ENCODE measurements at regions not wholly inside any gene's neighbourhood (a gene's known extent, or its start where the extent isn't known, plus 50 kb on each side); places are given as distances from the start of the nearest gene placed in this dataset.

GRCh38 chr2:496729-497128 is 180.5 kb downstream of the TMEM18 start:
- DNase-seq (ENCODE audit: low read depth, low spot score), result no peak
- CTCF ChIA-PET, result no interaction called here
- no peak overlapping the region for H3K4me3 ChIP-seq (replicated peaks in 1 of 3; ENCODE audit: insufficient read depth in 1 of 3, low read depth in 1 of 3, low read length in 3 of 3)
- no peaks in the 10 kb centered on the region for H3K79me2 ChIP-seq (ENCODE audit: control insufficient read depth, insufficient read depth, low read length)
- H3K36me3 ChIP-seq (ENCODE audit: control insufficient read depth in 2 of 2, extremely low read depth in 1 of 2, insufficient read depth in 2 of 2, low read length in 2 of 2), result no peaks in the 10 kb centered on the region
- TF ChIP-seq MYC (IDR thresholded peaks at IDR 0.05; ENCODE audit: low read depth, low read length) (no peak), GATA2 (IDR thresholded peaks at IDR 0.05; ENCODE audit: insufficient read depth, insufficient read length, low read depth, low read length) (no peak), CTCF (IDR thresholded peaks at IDR 0.05; ENCODE audit: extremely low read depth in 1 of 2, insufficient read depth in 1 of 2, low read depth in 1 of 2, low read length in 2 of 2) (no peak)
- TF ChIP-seq, protein P1, sequence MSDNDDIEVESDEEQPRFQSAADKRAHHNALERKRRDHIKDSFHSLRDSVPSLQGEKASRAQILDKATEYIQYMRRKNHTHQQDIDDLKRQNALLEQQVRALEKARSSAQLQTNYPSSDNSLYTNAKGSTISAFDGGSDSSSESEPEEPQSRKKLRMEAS (IDR thresholded peaks at IDR 0.05; ENCODE audit: insufficient read depth, insufficient read length), result no peak
- no peak for FAIRE-seq
- peaks cover 4% of the 10 kb centered on the region for H3K9me3 ChIP-seq (replicated peaks; ENCODE audit: control insufficient read depth, insufficient read depth, low read length)
- H3K4me1 ChIP-seq (ENCODE audit: control insufficient read depth, extremely low read depth, insufficient read depth, low read length), result no peaks in the 10 kb centered on the region
- no peaks in the 10 kb centered on the region for H3K27me3 ChIP-seq (ENCODE audit: control insufficient read depth in 2 of 2, insufficient read depth in 2 of 2, low read length in 2 of 2)
- no peaks in the 10 kb centered on the region for H3K9me1 ChIP-seq (replicated peaks; ENCODE audit: control insufficient read depth, extremely low read depth, insufficient read depth, low read length)
- H3K27ac ChIP-seq (ENCODE audit: insufficient read depth, low read depth, low read length), result no peak overlapping the region
- dilution Hi-C loops (cut with MboI; ENCODE audit: extremely low pct_ligation_motif_present, low sequenced_read_pairs) (no loop called here), intact Hi-C loops (cut with micrococcal nuclease) (no loop called here)
- H2AFZ ChIP-seq (ENCODE audit: low read depth, low read length), result no peak overlapping the region
- no peaks in the 10 kb centered on the region for H4K20me1 ChIP-seq (replicated peaks; ENCODE audit: control insufficient read depth, extremely low read depth, insufficient read depth, low read length)
- POLR2A ChIA-PET, result no interaction called here
- no peak overlapping the region for H3K4me2 ChIP-seq (ENCODE audit: insufficient read depth, low read length)
- BruUV-seq (replicated peaks), result no TSS peak
- H3K9ac ChIP-seq (replicated peaks; ENCODE audit: extremely low read depth, insufficient read depth, low read length), result no peak overlapping the region

DNA sequence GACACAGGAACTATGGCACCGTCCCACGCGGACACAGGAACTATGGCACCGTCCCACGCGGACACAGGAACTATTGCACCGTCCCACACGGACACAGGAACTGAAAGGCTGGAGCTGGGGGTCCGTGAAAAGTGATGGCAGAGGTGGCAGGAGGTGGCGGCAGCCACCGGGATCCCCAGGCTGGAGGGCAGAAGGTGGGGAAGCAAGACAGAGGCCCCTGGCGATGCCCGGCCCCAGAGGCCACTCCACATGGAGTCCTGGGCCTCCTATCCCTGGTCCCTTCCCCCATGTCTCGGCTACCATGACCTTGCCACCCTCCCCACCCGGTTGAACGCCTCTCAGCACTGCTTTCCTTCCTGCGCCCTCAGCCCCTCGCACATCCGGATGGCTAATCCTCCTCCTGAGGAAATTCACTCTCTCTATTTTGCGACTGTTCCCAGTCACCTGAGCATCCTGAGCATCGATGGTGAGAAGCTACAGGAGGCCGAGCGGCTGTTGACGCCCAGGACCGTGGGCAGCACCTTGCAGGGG is 181.4 kb downstream of the TMEM18 start:
- intact Hi-C loops (cut with micrococcal nuclease), result no loop called here
- H3K9me1 ChIP-seq (replicated peaks; ENCODE audit: control insufficient read depth, extremely low read depth, insufficient read depth, low read length), result no peaks in the 10 kb centered on the region
- POLR2A ChIA-PET, result no interaction called here
- H3K4me3 ChIP-seq (replicated peaks in 1 of 3; ENCODE audit: insufficient read depth in 1 of 3, low read depth in 1 of 3, low read length in 3 of 3), result no peak overlapping the region
- no peak overlapping the region for H2AFZ ChIP-seq (ENCODE audit: low read depth, low read length)
- no peaks in the 10 kb centered on the region for H4K20me1 ChIP-seq (replicated peaks; ENCODE audit: control insufficient read depth, extremely low read depth, insufficient read depth, low read length)
- no peaks in the 10 kb centered on the region for H3K36me3 ChIP-seq (ENCODE audit: control insufficient read depth in 2 of 2, extremely low read depth in 1 of 2, insufficient read depth in 2 of 2, low read length in 2 of 2)
- DNase-seq (ENCODE audit: low read depth, low spot score) (no peak), FAIRE-seq (no peak)
- H3K27ac ChIP-seq (ENCODE audit: insufficient read depth, low read depth, low read length), result no peak overlapping the region
- CTCF ChIA-PET, result no interaction called here
- no TSS peak for BruUV-seq (replicated peaks)
- H3K27me3 ChIP-seq (ENCODE audit: control insufficient read depth in 2 of 2, insufficient read depth in 2 of 2, low read length in 2 of 2), result no peaks in the 10 kb centered on the region
- no peak overlapping the region for H3K4me2 ChIP-seq (ENCODE audit: insufficient read depth, low read length)
- dilution Hi-C loops (cut with MboI; ENCODE audit: extremely low pct_ligation_motif_present, low sequenced_read_pairs), result no loop called here
- TF ChIP-seq EZH2 (IDR thresholded peaks at IDR 0.05; ENCODE audit: borderline replicate concordance, low read depth, low read length, severe bottlenecking), result no peak
- no peak for TF ChIP-seq POLR2AphosphoS5 (IDR thresholded peaks at IDR 0.05; ENCODE audit: insufficient read depth, low read depth, low read length)
- TF ChIP-seq POLR2A (IDR thresholded peaks at IDR 0.05; ENCODE audit: low read depth, low read length), result no peak
- no peak for TF ChIP-seq GATA2 (IDR thresholded peaks at IDR 0.05; ENCODE audit: insufficient read depth, insufficient read length, low read depth, low read length)
- TF ChIP-seq FOS (IDR thresholded peaks at IDR 0.05; ENCODE audit: borderline replicate concordance, insufficient read depth, low read length), result no peak
- TF ChIP-seq, protein P1 (IDR thresholded peaks at IDR 0.05; ENCODE audit: insufficient read depth, insufficient read length), result no peak
- TF ChIP-seq JUN (IDR thresholded peaks at IDR 0.05; ENCODE audit: borderline replicate concordance, insufficient read depth, insufficient read length, low read depth), result no peak
- TF ChIP-seq MYC (IDR thresholded peaks at IDR 0.05; ENCODE audit: low read depth, low read length), result no peak
- no peak for TF ChIP-seq CTCF (IDR thresholded peaks at IDR 0.05; ENCODE audit: extremely low read depth in 1 of 2, insufficient read depth in 1 of 2, low read depth in 1 of 2, low read length in 2 of 2)
- H3K9ac ChIP-seq (replicated peaks; ENCODE audit: extremely low read depth, insufficient read depth, low read length), result no peak overlapping the region
- H3K79me2 ChIP-seq (ENCODE audit: control insufficient read depth, insufficient read depth, low read length), result no peaks in the 10 kb centered on the region
- peaks cover 2% of the 10 kb centered on the region for H3K9me3 ChIP-seq (replicated peaks; ENCODE audit: control insufficient read depth, insufficient read depth, low read length)
- no peaks in the 10 kb centered on the region for H3K4me1 ChIP-seq (ENCODE audit: control insufficient read depth, extremely low read depth, insufficient read depth, low read length)

Data from endothelial cell of umbilical vein (primary cell).